Psoas muscle (tissue), 7 donors: ENCODE measurements at regions not wholly inside any gene's neighbourhood (a gene's known extent, or its start where the extent isn't known, plus 50 kb on each side); places are given as distances from the start of the nearest gene placed in this dataset.

Source experiments
- ATAC-seq, 4 donors: fragments of 200-7000 bp; cut with Tn5 transposase; one replicate each; pipeline ENCODE4 v1.9.1; 2020; ENCODE audit warnings: moderate library complexity in 3 of 4, mild to moderate bottlenecking in 2 of 4
- DNase-seq, 2 donors: peaks; one replicate each; pipeline ENCODE4 v3.0.0-alpha.2; 2020
- H3K27ac ChIP-seq: fragments of 200-600 bp; one replicate; pipeline ENCODE4 v1.8.0; 2022
- H3K27me3 ChIP-seq, 3 donors: fragments of 200-600 bp in 1 of 3; one replicate each; pipeline versions ENCODE4 v1.6.1 to v1.8.0; 2013 to 2022; ENCODE audit warnings: low read length in 2 of 3, mild to moderate bottlenecking in 2 of 3, moderate library complexity in 1 of 3; ENCODE audit not compliant: insufficient read depth in 3 of 3
- H3K36me3 ChIP-seq, 2 donors: fragments of 200-600 bp in 1 of 2; one replicate each; pipeline versions ENCODE4 v1.6.1 to v1.8.0; 2013 to 2022; ENCODE audit warnings: low read depth in 1 of 2, mild to moderate bottlenecking in 1 of 2, moderate library complexity in 1 of 2; ENCODE audit not compliant: insufficient read depth in 1 of 2
- H3K4me1 ChIP-seq: fragments of 200-600 bp; one replicate; pipeline ENCODE4 v1.8.0; 2022
- H3K4me3 ChIP-seq: fragments of 200-600 bp; one replicate; pipeline ENCODE4 v1.8.0; 2022; ENCODE audit warnings: mild to moderate bottlenecking
- H3K9me3 ChIP-seq: fragments of 200-600 bp; one replicate; pipeline ENCODE4 v1.8.0; 2022
- WGBS, 3 donors: extraction: QIAGEN DNeasy Blood & Tissue Kit; methylation state at CpG; one replicate each; pipeline versions ENCODE4 v1.1.6 to v1.1.7; 2013; 5-methylcytosine and 5-hydroxymethylcytosine counted together
- intact Hi-C, 2 donors: fragments of 100-400 bp; cut with DNase I; formaldehyde crosslinking; loops; one replicate each; pipeline versions ENCODE4 v1.11.0 to v1.14.2; 2022
- TF ChIP-seq, protein P1 (sequence below): fragments of 200-600 bp; IDR thresholded peaks from one replicate; pipeline ENCODE4 v1.8.0; 2022; ENCODE audit warnings: antibody characterized with exemption
- donor health status: healthy with polysubstance abuse.
- donor health status: DM: no; HTN: no; CAD: no; lungs with moderate emphysema.
- donor health status: Bipolar disorder and iron deficiency.
- donor health status: healthy.
- donor health status: DM: yes; HTN: yes; CAD: no.
- donor health status: DM: no; HTN: no; CAD: no.
- donor health status: DM: yes; HTN: yes; CAD: no.

DNA sequence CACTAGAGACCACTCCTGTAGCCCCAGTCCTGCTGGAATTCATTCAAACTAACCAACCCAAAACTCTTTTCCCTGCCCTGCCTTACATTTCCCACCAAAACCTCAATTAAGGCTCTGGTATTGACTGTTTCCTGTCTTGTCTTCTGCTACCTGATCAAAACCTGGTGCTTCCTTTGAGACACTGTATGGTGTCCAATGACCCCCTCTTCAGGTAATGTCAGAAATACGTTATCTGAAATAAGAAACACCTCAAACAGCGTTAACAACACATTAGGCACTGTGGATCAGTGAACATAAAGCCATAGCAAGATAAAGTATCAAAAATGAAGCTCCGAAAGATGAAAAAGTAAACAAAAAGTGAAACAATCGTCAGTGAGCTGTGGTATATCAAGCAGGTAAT, 343.2 kb upstream of the ZP4 start:
- Histone ChIP-seq H3K4me3 (no peak overlapping the region), H3K4me1 (no peaks in the 10 kb centered on the region), H3K27me3 (peaks cover 0 to 1% (median 0%) of the 10 kb centered on the region in 3 donors), H3K36me3 (no peaks in the 10 kb centered on the region), H3K9me3 (no peaks in the 10 kb centered on the region), H3K27ac (no peak overlapping the region)
- TF ChIP-seq, protein P1, sequence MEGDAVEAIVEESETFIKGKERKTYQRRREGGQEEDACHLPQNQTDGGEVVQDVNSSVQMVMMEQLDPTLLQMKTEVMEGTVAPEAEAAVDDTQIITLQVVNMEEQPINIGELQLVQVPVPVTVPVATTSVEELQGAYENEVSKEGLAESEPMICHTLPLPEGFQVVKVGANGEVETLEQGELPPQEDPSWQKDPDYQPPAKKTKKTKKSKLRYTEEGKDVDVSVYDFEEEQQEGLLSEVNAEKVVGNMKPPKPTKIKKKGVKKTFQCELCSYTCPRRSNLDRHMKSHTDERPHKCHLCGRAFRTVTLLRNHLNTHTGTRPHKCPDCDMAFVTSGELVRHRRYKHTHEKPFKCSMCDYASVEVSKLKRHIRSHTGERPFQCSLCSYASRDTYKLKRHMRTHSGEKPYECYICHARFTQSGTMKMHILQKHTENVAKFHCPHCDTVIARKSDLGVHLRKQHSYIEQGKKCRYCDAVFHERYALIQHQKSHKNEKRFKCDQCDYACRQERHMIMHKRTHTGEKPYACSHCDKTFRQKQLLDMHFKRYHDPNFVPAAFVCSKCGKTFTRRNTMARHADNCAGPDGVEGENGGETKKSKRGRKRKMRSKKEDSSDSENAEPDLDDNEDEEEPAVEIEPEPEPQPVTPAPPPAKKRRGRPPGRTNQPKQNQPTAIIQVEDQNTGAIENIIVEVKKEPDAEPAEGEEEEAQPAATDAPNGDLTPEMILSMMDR, result no peak
- intact Hi-C loops, result no loop called here
- WGBS, 3 donors, result 45 to 81% (median 70%) methylated on average over 4 of the region's 4 CpGs
- no peak for DNase-seq
- ATAC-seq, result no peak

DNA sequence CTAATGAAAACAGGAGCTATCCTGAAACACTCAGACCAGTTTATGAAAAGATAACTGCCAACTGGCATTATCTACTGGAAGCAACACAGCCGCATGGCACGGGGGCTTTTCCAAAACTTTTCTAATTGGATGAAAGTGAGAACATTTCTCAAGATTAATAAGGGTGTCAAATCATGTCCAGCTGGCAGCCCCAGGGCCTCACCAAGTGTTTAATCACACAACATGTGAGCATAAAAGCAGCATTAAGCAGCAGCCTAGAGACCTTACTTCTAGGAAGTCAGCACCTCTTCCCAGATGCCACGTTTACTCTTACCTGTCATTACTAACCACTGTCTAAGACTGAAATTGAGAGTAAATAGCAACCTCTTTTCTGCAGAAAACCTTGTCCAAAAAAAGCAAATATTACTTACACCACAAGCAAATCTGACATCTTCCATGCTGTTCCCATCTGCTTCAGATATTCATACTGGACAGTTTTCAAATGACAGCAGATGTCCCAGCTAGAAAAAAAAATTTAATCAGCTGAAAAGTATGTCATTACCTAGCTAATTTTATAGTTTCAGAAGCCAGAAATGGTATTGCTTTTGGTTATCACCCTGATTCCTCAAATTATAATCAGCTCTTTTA, 341.5 kb upstream of the ZP4 start:
- Histone ChIP-seq H3K36me3 (no peaks in the 10 kb centered on the region), H3K4me3 (no peak overlapping the region), H3K27me3 (peaks cover 0 to 1% (median 0%) of the 10 kb centered on the region in 3 donors), H3K9me3 (no peaks in the 10 kb centered on the region), H3K4me1 (no peaks in the 10 kb centered on the region), H3K27ac (no peak overlapping the region)
- ATAC-seq, result no peak
- TF ChIP-seq, protein P1, result no peak
- WGBS, 3 donors, result 21 to 34% (median 28%) methylated on average over 3 of the region's 3 CpGs
- intact Hi-C loops, result no loop called here
- no peak for DNase-seq

DNA sequence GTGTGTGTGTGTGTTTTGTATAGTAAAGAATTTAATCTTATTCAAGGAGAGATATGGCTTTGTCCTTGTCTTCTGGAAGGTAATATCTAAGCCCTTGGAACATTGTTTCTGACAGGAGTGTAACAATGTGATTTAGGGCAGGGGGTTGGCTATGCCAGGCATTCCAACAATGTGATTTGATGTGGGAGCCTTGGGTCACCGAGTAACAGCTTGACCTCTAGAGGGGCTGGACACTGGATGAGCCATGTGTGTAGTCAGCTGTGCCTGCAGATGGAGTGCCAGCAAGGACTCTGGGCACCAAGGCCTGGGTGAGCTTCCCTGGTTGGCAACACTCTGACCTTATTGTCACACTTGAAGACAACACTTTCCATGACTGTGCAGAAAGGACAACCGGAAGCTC, 336.1 kb upstream of the ZP4 start:
- ATAC-seq (no peak), DNase-seq (no peak)
- no peaks in the 10 kb centered on the region for H3K4me1 ChIP-seq
- H3K4me3 ChIP-seq, result no peak overlapping the region
- intact Hi-C loops, result no loop called here
- 22 to 36% (median 35%) methylated on average over 2 of the region's 2 CpGs for WGBS, 3 donors
- TF ChIP-seq, protein P1, result no peak
- no peak overlapping the region for H3K27ac ChIP-seq
- H3K9me3 ChIP-seq, result no peaks in the 10 kb centered on the region
- no peaks in the 10 kb centered on the region for H3K36me3 ChIP-seq
- H3K27me3 ChIP-seq, result no peaks in the 10 kb centered on the region

DNA sequence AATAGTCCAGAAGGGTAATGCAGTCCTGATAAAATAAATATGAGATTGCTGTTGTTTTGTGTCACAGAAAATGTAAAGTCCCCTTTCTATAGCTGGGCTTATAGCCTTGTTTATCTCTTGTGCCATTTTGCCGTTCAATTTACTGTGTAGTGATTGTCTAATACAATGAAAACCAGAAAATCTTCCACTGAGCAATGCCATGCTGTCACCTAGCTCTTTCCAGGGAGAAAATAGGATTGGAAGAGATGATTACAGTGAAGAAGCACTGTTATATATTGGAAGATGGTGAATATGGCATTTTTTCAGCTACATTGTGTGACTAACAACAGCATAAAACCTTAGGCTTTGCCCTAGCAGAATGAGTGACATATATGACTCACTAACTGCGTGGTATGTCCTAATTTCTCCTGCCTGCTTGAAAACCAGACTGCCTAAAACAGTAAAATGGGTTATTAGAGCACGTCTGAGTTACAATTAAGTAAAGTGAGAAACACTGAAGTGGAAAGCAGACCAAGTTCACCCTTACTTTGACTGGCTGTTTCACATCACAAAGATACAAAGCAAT, 332.4 kb upstream of the ZP4 start:
- no peaks in the 10 kb centered on the region for H3K27me3 ChIP-seq
- intact Hi-C loops, result no loop called here
- TF ChIP-seq, protein P1, result no peak
- no peaks in the 10 kb centered on the region for H3K36me3 ChIP-seq
- H3K4me3 ChIP-seq, result no peak overlapping the region
- DNase-seq (no peak), ATAC-seq (no peak)
- WGBS, 3 donors, result 71 to 74% (median 73%) methylated on average over 3 of the region's 3 CpGs
- H3K4me1 ChIP-seq, result no peaks in the 10 kb centered on the region
- no peak overlapping the region for H3K27ac ChIP-seq
- H3K9me3 ChIP-seq, result no peaks in the 10 kb centered on the region

DNA sequence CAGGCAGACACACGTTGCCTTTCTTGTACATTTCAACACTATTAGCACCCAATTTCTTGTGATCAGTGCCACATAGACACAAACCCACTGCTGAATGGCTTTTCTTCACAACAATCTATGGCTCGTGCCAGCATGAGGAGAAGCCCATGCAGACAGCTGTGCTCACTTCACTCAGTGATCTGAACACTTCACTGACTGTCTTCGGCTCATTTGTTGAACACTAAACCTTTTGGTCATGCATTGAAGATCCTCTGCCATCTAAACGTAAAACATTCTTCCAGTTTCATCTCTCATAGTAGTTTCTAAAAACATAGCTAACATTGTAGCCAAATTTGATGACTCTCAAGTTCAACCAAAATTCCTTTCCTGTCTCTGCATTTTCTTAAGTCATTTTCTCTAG, 331.0 kb upstream of the ZP4 start:
- H3K9me3 ChIP-seq, result no peaks in the 10 kb centered on the region
- no peak overlapping the region for H3K27ac ChIP-seq
- H3K27me3 ChIP-seq, result no peaks in the 10 kb centered on the region
- ATAC-seq (no peak), DNase-seq (no peak)
- H3K4me1 ChIP-seq, result no peaks in the 10 kb centered on the region
- no peak overlapping the region for H3K4me3 ChIP-seq
- 25 to 36% (median 28%) methylated on average over 4 of the region's 4 CpGs for WGBS, 3 donors
- intact Hi-C loops, result no loop called here
- H3K36me3 ChIP-seq, result no peaks in the 10 kb centered on the region
- TF ChIP-seq, protein P1, result no peak
